Left lung (tissue), 4 donors: ENCODE measurements at regions not wholly inside any gene's neighbourhood (a gene's known extent, or its start where the extent isn't known, plus 50 kb on each side); places are given as distances from the start of the nearest gene placed in this dataset.
A peak's percentile ranks its signal among the peaks of the same experiment; 100 is the strongest.

ENCODE experiments used
- ATAC-seq: fragments of 200-7000 bp; cut with Tn5 transposase; one replicate; pipeline ENCODE4 v1.9.1; 2020; ENCODE audit warnings: moderate library complexity
- DNase-seq, 4 donors: peaks; one replicate each; pipeline ENCODE4 v3.0.0-alpha.2; 2013 to 2020
- H3K27ac ChIP-seq, 2 donors: fragments of 200-600 bp; sonication (generic) in 1 of 2; one replicate each; pipeline versions ENCODE4 v1.5.0 to v1.8.0; 2020 to 2021
- H3K27me3 ChIP-seq, 2 donors: fragments of 200-600 bp; sonication (generic) in 1 of 2; one replicate each; pipeline versions ENCODE4 v1.5.0 to v1.8.0; 2020 to 2021
- H3K36me3 ChIP-seq, 2 donors: fragments of 200-600 bp; sonication (generic) in 1 of 2; one replicate each; pipeline versions ENCODE4 v1.5.0 to v1.8.0; 2020 to 2021
- H3K4me1 ChIP-seq, 2 donors: fragments of 200-600 bp; one replicate each; pipeline ENCODE4 v1.8.0; 2021
- H3K4me3 ChIP-seq, 2 donors: fragments of 200-600 bp; sonication (generic) in 1 of 2; one replicate each; pipeline versions ENCODE4 v1.5.0 to v1.8.0; 2020 to 2021; ENCODE audit warnings: mild to moderate bottlenecking in 1 of 2
- H3K9me3 ChIP-seq, 2 donors: fragments of 200-600 bp; sonication (generic) in 1 of 2; one replicate each; pipeline versions ENCODE4 v1.5.0 to v1.8.0; 2020 to 2021
- intact Hi-C, 2 donors: fragments of 100-400 bp; cut with DNase I; formaldehyde crosslinking; loops; one replicate each; pipeline versions ENCODE4 v1.11.2 to v1.14.2; 2022
- TF ChIP-seq, protein P1 (sequence below), 2 donors: fragments of 200-600 bp; sonication (generic) in 1 of 2; IDR thresholded peaks; one replicate each; pipeline versions ENCODE4 v1.5.0 to v1.8.0; 2021; ENCODE audit warnings: antibody characterized with exemption in 2 of 2
- donor health status: DM: no; HTN: yes; CAD: no.
- donor health status: DM: no; HTN: no; CAD: no.

- no peak for ATAC-seq
Observed at GRCh38 chr10:128710098-128710797, 584.0 kb upstream of the MKI67 start.

GRCh38 chr10:128710798-128711183 is 584.6 kb upstream of the MKI67 start:
- Histone ChIP-seq H3K27ac (no peak overlapping the region), H3K36me3 (no peaks in the 10 kb centered on the region), H3K4me3 (no peak overlapping the region), H3K4me1 (no peaks in the 10 kb centered on the region), H3K9me3 (no peaks in the 10 kb centered on the region), H3K27me3 (peaks cover 0 to 43% of the 10 kb centered on the region in 2 donors)
- intact Hi-C loops: no loop called here
- ATAC-seq (no peak), DNase-seq (no peak)
- TF ChIP-seq, protein P1, sequence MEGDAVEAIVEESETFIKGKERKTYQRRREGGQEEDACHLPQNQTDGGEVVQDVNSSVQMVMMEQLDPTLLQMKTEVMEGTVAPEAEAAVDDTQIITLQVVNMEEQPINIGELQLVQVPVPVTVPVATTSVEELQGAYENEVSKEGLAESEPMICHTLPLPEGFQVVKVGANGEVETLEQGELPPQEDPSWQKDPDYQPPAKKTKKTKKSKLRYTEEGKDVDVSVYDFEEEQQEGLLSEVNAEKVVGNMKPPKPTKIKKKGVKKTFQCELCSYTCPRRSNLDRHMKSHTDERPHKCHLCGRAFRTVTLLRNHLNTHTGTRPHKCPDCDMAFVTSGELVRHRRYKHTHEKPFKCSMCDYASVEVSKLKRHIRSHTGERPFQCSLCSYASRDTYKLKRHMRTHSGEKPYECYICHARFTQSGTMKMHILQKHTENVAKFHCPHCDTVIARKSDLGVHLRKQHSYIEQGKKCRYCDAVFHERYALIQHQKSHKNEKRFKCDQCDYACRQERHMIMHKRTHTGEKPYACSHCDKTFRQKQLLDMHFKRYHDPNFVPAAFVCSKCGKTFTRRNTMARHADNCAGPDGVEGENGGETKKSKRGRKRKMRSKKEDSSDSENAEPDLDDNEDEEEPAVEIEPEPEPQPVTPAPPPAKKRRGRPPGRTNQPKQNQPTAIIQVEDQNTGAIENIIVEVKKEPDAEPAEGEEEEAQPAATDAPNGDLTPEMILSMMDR (IDR thresholded peaks at IDR 0.05): no peak

More at GRCh38 chr10:128710098-128710797, 584.0 kb upstream of the MKI67 start:
- Histone ChIP-seq H3K27me3 (peaks cover 0 to 38% of the 10 kb centered on the region in 2 donors), H3K27ac (no peak overlapping the region), H3K9me3 (no peaks in the 10 kb centered on the region), H3K4me3 (no peak overlapping the region), H3K4me1 (no peaks in the 10 kb centered on the region), H3K36me3 (no peaks in the 10 kb centered on the region)
- TF ChIP-seq, protein P1 (IDR thresholded peaks at IDR 0.05): no peak
- intact Hi-C loops: no loop called here
- peak in 1 of 4 donors; percentile 7 for DNase-seq

GRCh38 chr10:128711806-128712205 is 585.6 kb upstream of the MKI67 start:
- Histone ChIP-seq H3K9me3 (no peaks in the 10 kb centered on the region), H3K36me3 (no peaks in the 10 kb centered on the region), H3K4me1 (no peaks in the 10 kb centered on the region), H3K27me3 (peaks cover 0 to 42% of the 10 kb centered on the region in 2 donors), H3K4me3 (no peak overlapping the region), H3K27ac (no peak overlapping the region)
- intact Hi-C loops: no loop called here
- ATAC-seq (no peak), DNase-seq (no peak)
- TF ChIP-seq, protein P1 (IDR thresholded peaks at IDR 0.05): no peak

- Histone ChIP-seq H3K36me3 (no peaks in the 10 kb centered on the region), H3K27ac (no peak overlapping the region), H3K4me3 (no peak overlapping the region), H3K9me3 (no peaks in the 10 kb centered on the region), H3K4me1 (no peaks in the 10 kb centered on the region), H3K27me3 (peaks cover 0 to 34% of the 10 kb centered on the region in 2 donors)
- DNase-seq (no peak), ATAC-seq (no peak)
- intact Hi-C loops: no loop called here
- TF ChIP-seq, protein P1 (IDR thresholded peaks at IDR 0.05): no peak
Observed at GRCh38 chr10:128712661-128713400, 586.6 kb upstream of the MKI67 start.

DNA sequence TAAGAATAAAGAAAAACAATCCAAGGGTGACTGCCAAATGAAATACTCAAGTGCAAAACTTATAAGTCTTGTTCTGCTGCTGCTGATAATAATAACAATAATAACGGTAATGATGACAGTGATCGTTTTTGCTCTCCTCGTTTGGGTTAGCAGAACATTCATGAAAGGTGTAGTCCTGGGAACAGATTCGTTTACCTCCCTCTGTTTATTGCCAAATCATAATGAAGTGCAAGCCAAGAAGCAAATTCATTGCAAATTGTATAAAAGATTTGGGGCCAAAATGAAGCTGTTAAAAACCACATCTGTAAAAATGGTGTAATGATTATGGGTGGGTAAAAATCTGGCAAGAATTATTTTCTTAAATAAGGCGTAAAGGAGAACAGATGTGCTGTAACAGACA is 587.2 kb upstream of the MKI67 start:
- Histone ChIP-seq H3K4me1 (no peaks in the 10 kb centered on the region), H3K27me3 (peaks cover 0 to 34% of the 10 kb centered on the region in 2 donors), H3K9me3 (no peaks in the 10 kb centered on the region), H3K36me3 (no peaks in the 10 kb centered on the region), H3K27ac (no peak overlapping the region), H3K4me3 (no peak overlapping the region)
- ATAC-seq (no peak), DNase-seq (no peak)
- intact Hi-C loops: no loop called here
- TF ChIP-seq, protein P1 (IDR thresholded peaks at IDR 0.05): no peak
